Pons (tissue), 1 donor: ENCODE measurements at regions not wholly inside any gene's neighbourhood (a gene's known extent, or its start where the extent isn't known, plus 50 kb on each side); places are given as distances from the start of the nearest gene placed in this dataset.

Experiments used
- DNase-seq: peaks from one replicate; pipeline ENCODE4 v3.0.0-alpha.2; 2016; ENCODE audit warnings: low spot score

DNA sequence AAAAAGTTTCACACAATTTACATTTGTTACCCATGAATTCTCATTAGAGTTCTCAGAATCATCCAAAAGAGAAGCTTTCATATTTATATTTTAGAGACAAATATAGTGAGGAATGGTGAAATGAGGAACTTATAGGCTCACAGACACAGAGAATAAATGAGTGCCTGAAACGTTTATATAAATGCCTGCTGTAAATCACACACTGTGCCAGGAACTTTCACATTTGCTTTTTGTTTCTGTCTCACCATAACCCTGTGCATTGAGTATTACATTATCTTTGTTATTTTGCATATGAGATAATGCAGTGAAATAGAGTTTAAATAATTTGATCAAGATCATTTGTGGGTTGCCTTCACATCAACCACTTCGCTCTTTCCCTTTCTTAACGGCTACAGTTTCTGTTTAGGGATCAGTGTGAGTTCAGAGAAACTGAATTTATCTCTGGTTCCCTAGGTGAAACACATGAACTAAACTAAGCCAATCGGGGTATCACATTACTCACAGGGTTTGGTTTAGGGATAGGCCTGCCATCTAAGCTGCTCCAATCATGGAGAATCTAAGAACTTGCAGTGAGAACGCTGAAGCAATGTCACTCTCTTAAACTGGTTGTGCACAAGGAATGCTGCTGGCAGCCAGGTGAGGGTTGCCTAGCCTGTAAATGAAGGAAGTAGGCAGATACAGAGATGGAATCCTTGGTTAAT, 1339.2 kb upstream of the TENM4 start:
- no peak for DNase-seq

DNA sequence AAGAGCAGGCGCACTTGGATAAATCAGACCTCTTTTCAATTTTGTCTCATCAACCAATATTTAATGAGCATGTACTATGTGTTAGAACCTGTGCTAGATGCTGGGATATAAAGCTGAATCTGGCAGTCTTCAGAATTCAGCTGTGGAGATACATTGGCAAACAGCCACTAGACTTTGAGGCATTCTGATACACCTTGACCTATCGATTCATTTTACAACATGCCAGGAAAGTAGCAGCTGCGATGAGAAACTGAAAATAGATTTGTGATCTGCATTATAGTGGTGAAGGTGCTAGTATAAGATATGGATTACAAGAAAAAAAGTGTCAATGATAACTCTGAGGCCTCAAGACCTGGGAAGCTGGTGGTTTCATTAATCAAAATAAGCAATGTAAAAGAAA, 1338.1 kb upstream of the TENM4 start:
- no peak for DNase-seq

DNA sequence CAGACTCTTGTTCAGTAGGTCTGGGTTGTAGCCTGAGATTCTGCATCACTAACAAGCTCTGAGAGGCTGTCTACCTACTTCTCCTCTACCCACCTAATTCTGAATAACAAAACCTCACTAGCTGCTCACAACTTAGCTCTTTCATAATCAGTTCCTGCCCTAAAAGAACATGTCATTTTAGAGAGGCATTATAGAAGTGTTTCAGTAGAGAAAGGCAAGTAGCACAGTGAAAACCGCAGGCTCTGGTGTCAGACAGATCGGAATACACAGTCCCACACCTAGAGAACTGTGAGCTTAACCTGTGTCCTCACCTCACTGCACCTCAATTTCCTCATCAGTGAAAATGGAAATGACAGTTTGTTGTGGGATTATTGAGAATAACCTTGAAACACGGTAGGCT, 1337.6 kb upstream of the TENM4 start:
- no peak for DNase-seq

DNA sequence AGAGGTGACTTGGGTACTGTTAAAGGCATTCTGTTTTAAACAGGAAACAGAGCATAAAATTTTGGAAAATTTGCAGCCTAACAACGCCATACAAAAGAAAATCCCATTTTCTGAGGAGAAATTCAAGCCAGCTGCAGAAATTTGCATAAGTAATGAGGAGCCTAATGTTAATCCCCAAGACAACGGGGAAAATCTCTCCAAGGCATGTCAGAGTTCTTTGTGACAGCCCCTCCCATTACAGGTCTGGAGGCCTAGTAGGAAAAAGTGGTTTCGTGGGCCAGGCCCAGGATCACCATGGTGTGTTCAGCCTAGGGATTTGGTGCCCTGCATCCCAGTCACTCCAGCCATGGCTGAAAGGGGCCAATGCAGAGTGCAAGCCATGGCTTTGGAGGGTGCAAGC, 1333.1 kb upstream of the TENM4 start:
- peak; percentile 49 for DNase-seq

DNA sequence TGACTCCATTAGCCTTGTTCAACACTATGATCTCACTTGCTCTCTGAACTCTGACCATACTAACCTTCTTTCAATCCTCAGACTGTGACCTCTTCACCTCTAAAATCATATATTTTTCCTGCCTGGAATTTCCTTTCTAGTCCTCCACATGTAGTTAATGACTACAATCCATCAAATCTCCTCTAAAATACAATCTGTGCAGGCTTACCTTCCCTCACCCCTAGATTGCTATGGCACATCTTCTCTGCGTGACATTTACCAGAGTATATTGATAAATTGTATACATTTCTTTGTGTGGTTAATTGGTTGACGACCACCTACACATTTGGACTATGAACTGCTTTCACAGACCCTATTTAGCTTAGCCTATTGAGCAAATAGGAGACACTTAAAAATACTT, 1330.2 kb upstream of the TENM4 start:
- no peak for DNase-seq

DNA sequence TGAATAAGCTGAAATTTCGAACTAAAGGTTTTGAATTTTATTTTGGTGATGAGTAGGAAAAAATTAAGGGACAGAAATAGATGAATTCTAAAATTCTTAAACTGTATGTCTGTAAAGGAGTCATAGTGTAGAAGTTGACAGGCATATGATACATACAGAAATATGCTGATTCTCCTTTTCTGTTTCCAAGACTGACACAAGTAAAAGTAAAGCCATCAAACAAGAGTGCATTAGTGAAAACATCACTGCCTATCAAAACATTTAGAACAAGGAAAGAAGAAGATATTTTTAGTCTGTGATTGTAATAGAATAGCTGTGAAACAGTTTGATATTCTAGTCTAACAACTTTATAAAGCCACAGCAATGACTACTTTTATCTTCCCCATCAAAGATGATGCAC, 1318.0 kb upstream of the TENM4 start:
- DNase-seq = no peak

DNA sequence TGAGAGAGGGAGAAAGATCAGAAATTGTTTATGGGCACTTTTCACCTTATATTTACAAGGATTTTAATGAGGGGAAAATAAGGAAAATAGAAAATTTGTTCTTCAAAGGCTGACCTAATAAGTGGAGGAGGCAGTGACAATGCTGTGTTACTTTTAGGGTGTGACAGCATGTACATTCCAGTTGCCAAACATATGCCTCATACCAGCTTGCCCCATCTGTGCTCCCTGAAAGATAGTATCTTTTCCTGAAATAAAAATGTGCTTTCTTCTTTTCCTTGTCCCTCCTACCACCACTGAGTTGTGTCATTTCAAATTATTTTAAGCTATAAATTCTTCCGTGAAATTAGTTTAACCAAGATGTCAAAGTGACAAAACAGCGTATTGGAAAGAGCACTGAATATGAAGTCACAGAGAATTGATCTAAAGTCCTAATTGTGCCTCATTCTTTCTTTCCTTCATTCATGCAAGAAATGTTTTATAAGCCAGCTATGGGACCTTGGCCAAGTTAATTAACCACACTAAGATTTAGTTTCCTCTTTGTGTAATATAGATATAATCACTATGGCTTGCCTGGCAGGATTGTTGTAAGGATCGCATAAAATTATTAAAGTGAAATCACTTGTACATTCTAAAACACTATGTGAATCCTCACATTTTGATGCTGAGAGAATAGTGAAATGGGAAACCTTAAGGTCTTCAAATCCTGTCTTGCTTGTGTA, 1307.5 kb upstream of the TENM4 start:
- DNase-seq = no peak

DNA sequence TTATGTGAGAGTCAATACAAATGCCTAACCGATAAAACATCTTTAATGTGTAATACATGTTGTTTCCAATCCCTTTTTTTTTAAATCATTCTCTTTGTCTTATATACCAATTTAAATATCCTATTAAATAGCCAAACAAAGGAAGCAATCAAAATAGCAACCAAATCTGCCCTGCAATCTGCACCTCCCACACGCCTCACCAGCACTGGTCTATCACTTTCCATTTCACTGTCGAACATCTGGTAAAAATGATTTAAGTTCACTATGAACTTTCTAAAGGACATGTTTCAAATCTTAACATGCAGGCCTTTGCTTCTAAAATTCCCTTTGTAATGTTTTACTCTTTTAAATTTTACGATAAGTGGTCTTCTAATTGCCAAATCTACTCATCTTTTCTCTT, 1305.5 kb upstream of the TENM4 start:
- DNase-seq = no peak

DNA sequence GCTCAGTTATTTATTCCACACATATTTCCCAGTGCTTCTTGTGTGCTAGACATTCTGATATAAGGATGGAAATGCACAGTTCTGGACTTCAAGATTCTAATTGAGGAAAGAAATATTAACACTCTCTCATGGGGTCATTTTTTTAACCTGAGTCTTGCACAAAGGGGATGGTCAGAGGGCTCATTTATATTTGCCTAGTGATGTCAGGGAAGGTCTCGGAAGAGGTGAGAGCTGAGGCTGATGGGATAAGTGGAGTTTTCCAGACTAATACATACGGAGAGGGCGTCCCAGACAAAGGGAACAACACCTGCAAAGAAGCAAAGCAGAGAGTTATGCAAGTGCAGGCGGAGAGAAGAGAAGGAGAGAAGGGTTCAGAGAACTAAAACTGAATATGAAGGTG, 1304.6 kb upstream of the TENM4 start:
- no peak for DNase-seq

DNA sequence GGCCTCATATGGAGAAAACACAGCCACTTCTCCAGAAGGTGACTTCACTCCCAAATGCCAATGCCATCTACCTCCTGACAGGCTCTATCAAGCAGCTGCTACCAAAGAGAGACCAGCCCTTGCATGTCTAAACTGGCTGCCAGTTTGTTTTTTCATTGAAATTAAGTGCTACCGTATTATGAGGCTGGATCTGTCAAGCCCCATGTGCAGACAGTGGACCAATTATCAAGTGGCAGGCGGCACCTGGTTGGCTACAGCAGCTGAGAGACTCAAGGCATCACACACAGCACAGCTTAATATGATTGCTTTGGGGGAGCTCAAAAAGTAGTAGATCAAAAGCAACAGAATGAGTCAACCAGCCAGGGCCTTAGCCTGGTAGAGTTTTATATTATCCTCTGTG, 1293.0 kb upstream of the TENM4 start:
- DNase-seq = no peak

DNA sequence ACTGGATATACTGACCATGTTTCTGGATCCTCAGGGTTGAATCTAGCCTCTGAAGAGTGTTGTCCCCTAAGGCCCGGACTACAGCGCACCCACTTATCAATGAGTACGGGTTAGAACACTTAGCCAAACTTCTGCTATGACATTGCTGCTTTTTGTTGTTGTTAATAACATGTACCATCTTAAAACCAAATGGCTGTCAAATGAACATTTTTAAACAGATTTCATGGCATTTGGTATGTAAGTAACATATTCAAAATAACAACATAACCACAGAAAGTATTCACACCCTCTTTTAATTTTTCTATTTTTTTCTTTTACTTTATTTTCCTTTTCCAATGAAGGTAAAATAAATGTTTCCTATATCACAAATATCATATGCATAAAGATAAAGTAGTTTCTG, 1292.5 kb upstream of the TENM4 start:
- no peak for DNase-seq

DNA sequence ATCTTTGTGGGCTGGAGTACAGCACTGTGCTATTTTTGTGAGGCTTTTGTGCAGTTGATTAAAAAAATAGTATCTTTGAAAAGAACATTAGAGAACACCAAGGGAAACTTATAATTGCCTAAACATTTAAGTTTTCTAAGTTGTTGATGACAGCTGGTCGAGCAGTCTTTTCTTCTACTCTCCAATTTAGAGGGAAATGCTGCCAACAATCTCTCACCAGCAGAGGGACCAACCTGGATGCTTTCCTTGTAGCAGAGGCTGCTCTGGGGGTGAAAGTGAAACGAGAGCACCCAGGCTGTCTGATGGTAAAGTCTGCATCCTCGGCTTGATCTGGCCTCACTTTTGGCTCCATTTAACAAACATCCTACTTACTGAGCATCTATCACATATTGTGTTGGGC, 1286.5 kb upstream of the TENM4 start:
- peak; percentile 36 for DNase-seq

DNA sequence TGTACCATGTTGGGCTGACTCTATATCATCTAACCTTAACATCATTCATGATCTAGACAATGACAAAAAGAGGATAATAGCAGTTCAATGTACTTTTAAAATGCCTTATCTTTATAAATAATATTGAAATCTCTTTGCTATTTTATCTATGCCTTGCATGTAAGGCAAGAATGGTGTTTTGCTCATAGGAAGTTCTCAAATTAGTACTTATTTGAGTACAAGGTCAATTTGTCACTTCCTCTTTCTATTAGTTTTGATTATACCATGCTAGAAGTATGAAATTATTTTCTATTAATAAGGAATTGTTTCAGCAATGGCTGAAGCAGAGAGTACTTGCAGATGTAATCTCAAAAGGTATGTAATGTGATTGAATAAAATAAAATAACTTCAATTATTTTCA, 1285.4 kb upstream of the TENM4 start:
- no peak for DNase-seq

DNA sequence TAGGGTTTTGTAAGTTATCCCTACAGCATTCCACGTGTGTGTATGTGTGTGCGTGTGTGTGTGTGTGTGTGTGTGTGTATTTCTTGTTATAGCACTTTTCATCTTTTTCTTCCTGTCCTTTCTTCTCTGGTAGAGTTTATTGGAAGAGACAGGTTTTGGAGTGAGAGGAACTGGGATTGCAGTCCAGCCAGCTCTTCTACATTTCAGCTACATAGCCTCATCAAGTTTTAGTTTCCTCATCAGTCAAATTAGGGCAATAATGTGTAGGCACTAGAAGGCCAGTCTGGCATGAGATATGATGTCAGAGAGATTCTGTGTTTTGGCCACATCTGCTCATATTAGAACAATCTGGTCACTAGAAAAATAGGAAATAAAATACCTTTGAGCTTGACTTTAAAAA, 1283.5 kb upstream of the TENM4 start:
- DNase-seq = no peak

DNA sequence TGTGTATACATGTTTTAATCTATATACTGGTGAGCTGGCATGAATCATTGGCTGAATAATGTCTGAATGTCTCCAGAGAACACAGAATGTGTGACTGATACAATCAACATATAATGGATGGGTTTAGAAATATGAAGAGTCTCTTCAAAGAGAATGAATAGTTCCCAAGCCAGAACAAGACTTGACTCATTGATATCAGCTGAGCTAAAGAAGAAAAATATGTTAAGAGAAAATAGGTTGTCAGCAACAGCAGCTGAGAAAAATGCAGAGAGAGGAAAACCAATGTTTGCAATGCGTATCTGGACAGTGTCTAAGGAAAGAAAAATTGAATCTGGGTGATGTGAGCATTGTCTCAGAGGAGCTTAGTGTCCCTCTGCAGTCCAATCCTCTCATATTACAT, 1281.8 kb upstream of the TENM4 start:
- DNase-seq = no peak

DNA sequence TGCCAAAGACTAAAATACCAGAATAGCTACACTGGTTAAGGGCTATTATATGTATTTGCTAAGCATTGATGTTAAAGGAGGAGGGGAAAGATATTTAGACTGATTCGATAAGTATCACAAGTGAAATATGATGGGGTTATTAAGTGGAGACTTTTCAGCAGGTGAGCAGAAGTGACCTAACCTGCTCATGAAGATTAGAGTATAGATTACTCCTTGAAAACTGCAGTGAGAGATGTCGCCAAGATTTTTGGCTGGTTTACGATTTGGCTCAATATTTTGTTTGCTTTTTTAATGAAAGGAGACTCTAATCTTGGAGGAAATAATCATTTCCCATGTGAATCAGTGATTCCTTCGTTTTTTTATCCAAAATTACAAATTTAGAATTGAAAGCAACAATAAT, 1279.5 kb upstream of the TENM4 start:
- no peak for DNase-seq

DNA sequence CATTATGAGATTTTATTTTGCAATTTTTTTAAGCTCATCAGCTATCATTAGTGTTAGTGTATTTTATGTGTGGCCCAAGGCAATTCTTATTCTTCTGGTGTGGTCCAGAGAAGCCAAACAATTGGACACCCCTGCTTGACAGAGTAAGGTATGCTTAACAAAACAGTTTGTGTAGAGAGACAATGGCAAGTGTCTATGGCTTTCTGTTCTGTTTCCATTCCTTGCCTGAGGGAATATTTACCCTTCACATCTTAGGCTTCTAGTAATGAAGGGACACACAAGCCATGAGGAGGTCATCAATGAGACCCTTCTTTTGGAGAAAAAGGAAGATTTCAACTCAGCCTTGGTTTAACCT, 1278.4 kb upstream of the TENM4 start:
- no peak for DNase-seq

DNA sequence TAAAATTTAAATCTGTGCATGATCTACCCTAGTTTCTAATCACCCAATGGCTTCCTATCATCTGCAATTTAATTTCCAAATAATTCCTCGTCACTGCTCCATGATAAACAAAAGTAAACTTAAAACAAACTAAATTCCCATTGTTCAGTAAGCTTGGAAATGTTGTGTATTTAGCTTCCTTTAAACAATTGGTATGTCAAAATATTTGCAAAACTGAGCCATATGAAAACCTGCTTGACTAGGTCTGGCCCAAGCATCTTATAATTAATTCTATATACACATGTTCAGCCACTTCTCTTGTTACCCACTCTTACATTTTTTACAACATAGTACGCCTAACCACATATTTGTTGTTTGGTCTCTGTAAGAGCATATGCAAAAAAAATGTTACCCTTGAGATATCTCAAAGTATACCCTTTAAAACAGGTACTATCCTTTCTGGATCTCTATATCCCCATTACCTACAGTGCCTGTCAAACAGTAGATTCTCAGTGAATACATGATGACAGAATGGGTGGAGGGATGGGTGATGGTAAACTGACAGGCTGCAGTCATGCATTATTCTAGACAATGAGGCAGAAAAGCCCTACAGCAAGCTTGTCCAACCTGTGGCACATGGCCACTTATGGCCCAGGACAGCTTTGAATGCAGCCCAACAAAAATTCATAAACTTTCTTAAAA, 1277.9 kb upstream of the TENM4 start:
- no peak for DNase-seq

DNA sequence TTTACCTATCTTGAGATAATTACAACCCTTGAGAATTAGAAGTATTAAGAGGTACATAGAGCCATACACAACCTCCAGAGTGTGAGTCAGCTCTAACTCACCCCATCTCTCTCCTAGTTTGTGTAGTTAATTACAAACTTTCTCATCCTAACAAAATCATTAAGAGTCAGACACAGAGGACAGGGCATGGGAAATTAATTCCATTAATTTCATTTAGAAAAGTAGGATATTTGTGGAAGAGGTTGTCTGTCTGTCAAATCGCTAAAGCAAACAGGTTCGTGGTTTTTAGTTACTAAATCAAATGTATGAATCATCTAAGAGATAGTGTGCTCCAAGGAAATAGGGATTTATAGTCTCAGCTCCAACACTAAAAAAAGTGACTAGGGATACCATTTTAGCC, 1261.4 kb upstream of the TENM4 start:
- DNase-seq = no peak

DNA sequence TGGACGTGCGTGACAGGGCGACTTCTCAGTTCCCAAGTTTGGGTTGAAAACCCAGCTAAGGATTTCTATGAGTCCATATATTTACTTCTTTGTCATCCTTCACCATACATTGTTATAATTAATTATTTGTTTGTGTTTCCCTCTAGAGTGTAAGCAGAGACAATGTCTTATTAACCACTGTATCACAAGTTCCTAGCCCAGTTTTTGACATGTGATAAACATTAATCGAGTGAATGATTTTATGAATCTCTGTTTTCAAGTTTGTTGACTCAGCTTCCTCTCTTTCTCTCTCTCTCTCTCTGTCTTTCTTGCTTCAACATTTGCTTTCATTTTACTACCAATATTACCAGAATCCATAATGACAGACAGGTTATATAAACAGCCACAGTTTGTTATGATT, 1259.6 kb upstream of the TENM4 start:
- no peak for DNase-seq

DNA sequence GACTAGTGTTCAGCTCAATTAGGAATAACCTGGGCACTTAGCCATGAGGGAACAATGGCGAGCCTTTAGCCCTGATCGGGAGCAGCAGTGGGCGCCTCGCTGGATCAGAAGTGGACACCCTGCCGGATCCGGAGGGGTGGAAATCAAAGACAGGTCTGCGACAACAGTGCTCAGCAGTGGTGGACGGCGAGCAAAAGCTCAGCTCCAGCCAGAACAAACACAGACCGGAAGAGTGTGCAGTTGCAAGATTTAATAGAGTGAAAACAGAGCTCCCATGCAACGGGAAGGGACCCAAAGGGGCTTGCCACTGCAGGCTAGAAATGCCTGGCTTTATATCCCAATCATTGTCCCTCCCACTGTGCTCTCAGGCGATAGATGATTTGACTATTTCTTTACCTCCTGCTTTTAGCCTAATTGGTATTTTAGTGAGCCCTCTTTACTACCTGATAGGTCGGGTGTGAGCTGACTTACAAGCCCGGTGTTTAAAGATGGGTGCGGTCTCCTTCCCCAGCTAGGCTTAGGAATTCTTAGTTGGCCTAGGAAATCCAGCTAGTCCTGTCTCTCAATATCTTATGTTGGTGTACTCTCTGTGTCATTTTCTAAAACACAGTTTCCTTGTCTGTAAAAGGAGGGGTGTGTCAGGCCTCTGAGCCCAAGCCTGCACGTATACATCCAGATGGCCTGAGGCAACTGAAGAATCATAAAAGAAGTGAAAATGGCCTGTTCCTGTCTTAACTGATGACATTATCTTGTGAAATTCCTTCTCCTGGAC, 1258.8 kb upstream of the TENM4 start:
- DNase-seq = peak; percentile 39

DNA sequence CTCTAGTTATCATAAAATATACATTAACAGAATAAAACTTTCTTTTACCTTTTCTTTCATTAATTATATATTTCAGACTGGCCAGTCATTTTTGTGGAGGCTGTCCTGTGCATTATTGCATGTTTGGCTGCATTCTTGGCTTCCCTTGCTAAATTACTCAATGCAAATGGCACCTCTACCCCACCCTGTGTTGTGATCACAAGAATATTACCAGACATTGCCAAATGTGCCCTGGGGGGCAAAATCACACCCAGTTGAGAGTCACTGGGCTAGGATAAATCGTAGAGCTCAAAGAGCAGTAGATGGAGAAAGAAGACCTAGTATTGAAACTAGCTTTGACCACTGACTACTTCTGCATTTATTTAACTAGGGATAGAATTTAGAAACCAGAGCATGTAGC, 1257.8 kb upstream of the TENM4 start:
- no peak for DNase-seq

DNA sequence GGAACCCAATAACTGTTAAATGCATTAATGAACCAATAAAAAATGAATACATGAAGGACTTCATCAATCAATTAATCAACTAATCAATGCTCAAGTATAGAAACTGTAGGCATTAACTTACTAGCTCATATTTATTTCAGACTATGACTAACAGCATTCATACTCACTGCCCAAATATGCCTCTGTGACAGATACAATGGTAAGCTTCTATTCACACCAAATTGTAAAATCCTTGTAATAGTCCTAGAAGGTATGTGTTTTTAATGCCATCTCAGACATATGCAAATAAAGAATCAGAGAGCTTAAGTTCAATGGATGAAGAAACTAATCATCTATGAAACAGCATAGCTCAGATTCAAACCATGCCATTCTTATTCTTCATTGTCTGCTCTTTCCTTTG, 1253.6 kb upstream of the TENM4 start:
- DNase-seq = no peak
